Uterus (tissue), 3 donors: ENCODE measurements at regions not wholly inside any gene's neighbourhood (a gene's known extent, or its start where the extent isn't known, plus 50 kb on each side); places are given as distances from the start of the nearest gene placed in this dataset.

Experiments
- DNase-seq, 2 donors: peaks; one replicate each; pipeline ENCODE4 v3.0.0-alpha.2; 2019 to 2020
- H3K27ac ChIP-seq, 2 donors: fragments of 200-600 bp; sonication (generic); 1 replicate in 1 of 2; 2 replicates in 1 of 2; pipeline ENCODE4 v1.5.1; 2016 to 2018
- H3K27me3 ChIP-seq, 2 donors: fragments of 200-600 bp; sonication (generic); one replicate each; pipeline ENCODE4 v1.5.1; 2018 to 2019; ENCODE audit warnings: control low read depth in 1 of 2
- H3K36me3 ChIP-seq, 2 donors: fragments of 200-600 bp; sonication (generic); one replicate each; pipeline ENCODE4 v1.5.1; 2019; ENCODE audit warnings: control low read depth in 1 of 2
- H3K4me1 ChIP-seq, 2 donors: fragments of 200-600 bp; sonication (generic); one replicate each; pipeline ENCODE4 v1.5.1; 2018 to 2019; ENCODE audit warnings: control low read depth in 1 of 2
- H3K4me3 ChIP-seq, 2 donors: fragments of 200-600 bp; sonication (generic); 1 replicate in 1 of 2; 2 replicates in 1 of 2; pipeline ENCODE4 v1.5.1; 2018 to 2019; ENCODE audit warnings: mild to moderate bottlenecking in 1 of 2
- H3K9me3 ChIP-seq, 2 donors: fragments of 200-600 bp; sonication (generic); one replicate each; pipeline ENCODE4 v1.5.1; 2019; ENCODE audit warnings: control low read depth in 1 of 2
- POLR2A ChIP-seq, 2 donors: fragments of 450-650 bp; IDR thresholded peaks; one replicate each; pipeline ENCODE4 v1.6.1; 2016; ENCODE audit warnings: antibody characterized with exemption in 2 of 2, mild to moderate bottlenecking in 1 of 2, moderate library complexity in 1 of 2
- intact Hi-C: fragments of 100-400 bp; cut with DNase I; formaldehyde crosslinking; loops from one replicate; pipeline ENCODE4 v1.15.1; 2023; ENCODE audit warnings: low total_unique reads
- TF ChIP-seq, protein P1 (sequence below), 4 experiments: fragments of 200-600 bp in 2 of 4; fragments of 450-650 bp in 2 of 4; sonication (generic) in 2 of 4; IDR thresholded peaks; one replicate each; pipeline ENCODE4 v1.5.1; 2016 to 2019; ENCODE audit warnings: antibody characterized with exemption in 4 of 4, mild to moderate bottlenecking in 2 of 4, moderate library complexity in 1 of 4
- donor health status: DM: yes; HTN: yes; CAD: no.

DNA sequence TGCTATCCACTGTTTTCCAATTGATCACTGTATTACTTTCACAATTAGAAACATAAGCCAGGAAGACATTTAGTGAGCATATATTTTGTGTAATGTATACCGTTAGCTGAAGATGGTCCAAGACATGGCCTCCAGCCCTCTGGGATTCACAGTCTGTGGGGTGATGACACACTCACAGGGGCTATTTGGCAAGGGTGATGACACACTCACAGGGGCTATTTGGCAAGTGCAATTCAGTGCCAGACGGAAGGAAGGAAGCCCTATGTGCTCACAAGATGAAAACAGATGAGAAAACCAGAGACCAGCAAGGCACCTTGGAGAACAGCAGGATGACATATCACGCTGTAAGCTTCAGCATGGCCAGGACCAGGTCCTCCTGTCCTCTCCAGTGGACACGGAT is 183.7 kb downstream of the MBOAT1 start:
- DNase-seq = no peak
- no peaks in the 10 kb centered on the region for H3K36me3 ChIP-seq
- no peaks in the 10 kb centered on the region for H3K4me1 ChIP-seq
- no peaks in the 10 kb centered on the region for H3K27me3 ChIP-seq
- H3K4me3 ChIP-seq = no peak overlapping the region
- intact Hi-C loops = no loop called here
- TF ChIP-seq, protein P1, sequence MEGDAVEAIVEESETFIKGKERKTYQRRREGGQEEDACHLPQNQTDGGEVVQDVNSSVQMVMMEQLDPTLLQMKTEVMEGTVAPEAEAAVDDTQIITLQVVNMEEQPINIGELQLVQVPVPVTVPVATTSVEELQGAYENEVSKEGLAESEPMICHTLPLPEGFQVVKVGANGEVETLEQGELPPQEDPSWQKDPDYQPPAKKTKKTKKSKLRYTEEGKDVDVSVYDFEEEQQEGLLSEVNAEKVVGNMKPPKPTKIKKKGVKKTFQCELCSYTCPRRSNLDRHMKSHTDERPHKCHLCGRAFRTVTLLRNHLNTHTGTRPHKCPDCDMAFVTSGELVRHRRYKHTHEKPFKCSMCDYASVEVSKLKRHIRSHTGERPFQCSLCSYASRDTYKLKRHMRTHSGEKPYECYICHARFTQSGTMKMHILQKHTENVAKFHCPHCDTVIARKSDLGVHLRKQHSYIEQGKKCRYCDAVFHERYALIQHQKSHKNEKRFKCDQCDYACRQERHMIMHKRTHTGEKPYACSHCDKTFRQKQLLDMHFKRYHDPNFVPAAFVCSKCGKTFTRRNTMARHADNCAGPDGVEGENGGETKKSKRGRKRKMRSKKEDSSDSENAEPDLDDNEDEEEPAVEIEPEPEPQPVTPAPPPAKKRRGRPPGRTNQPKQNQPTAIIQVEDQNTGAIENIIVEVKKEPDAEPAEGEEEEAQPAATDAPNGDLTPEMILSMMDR (IDR thresholded peaks at IDR 0.05) = no peak
- TF ChIP-seq POLR2A (IDR thresholded peaks at IDR 0.05) = no peak
- H3K27ac ChIP-seq = no peak overlapping the region
- H3K9me3 ChIP-seq = no peaks in the 10 kb centered on the region

DNA sequence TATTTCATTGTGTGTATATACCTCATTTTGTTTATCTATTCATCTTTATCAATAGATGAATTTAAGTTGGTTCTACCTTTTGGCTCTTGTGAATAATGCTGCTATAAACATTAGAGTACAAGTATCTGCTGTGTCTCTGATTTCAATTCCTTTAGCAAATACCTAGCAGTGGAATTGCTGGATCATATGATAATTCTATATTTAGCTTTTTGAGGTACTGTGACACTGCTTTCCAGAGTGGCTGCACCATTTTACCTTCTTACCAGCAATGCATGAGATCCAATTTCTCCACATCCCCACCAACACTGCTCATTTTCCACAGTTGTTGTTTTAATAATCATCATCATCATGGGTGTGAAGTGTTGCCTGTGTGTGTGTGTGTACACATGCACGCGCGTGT is 182.3 kb downstream of the MBOAT1 start:
- no peaks in the 10 kb centered on the region for H3K4me1 ChIP-seq
- H3K9me3 ChIP-seq = no peaks in the 10 kb centered on the region
- no peak overlapping the region for H3K4me3 ChIP-seq
- no peaks in the 10 kb centered on the region for H3K36me3 ChIP-seq
- no peaks in the 10 kb centered on the region for H3K27me3 ChIP-seq
- TF ChIP-seq POLR2A (IDR thresholded peaks at IDR 0.05) = no peak
- TF ChIP-seq, protein P1 (IDR thresholded peaks at IDR 0.05) = no peak
- no peak for DNase-seq
- H3K27ac ChIP-seq = no peak overlapping the region
- intact Hi-C loops = no loop called here

DNA sequence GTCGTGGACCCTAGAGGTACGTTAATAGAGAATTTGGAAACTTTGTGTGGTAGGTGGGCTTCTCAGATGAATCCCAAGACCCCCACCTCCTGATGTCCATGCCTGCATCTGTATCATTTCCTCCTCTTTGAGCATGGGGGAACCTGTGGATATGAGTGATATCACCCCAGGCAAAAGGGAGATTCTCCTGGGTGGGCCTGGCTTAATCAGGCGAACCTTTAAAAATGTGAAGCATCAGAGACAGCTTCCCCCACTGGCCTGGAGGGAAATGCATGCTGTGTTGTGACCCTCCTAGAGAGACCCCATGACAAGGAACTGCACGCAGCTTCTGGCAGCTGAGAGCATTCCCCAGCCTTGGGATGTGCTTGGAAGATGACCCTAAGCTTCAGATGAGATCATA is 180.9 kb downstream of the MBOAT1 start:
- no peak for DNase-seq
- Histone ChIP-seq H3K36me3 (no peaks in the 10 kb centered on the region), H3K4me1 (no peaks in the 10 kb centered on the region), H3K9me3 (no peaks in the 10 kb centered on the region), H3K4me3 (no peak overlapping the region), H3K27ac (no peak overlapping the region), H3K27me3 (no peaks in the 10 kb centered on the region)
- intact Hi-C loops = no loop called here
- TF ChIP-seq, protein P1 (IDR thresholded peaks at IDR 0.05) = no peak
- no peak for TF ChIP-seq POLR2A (IDR thresholded peaks at IDR 0.05)

DNA sequence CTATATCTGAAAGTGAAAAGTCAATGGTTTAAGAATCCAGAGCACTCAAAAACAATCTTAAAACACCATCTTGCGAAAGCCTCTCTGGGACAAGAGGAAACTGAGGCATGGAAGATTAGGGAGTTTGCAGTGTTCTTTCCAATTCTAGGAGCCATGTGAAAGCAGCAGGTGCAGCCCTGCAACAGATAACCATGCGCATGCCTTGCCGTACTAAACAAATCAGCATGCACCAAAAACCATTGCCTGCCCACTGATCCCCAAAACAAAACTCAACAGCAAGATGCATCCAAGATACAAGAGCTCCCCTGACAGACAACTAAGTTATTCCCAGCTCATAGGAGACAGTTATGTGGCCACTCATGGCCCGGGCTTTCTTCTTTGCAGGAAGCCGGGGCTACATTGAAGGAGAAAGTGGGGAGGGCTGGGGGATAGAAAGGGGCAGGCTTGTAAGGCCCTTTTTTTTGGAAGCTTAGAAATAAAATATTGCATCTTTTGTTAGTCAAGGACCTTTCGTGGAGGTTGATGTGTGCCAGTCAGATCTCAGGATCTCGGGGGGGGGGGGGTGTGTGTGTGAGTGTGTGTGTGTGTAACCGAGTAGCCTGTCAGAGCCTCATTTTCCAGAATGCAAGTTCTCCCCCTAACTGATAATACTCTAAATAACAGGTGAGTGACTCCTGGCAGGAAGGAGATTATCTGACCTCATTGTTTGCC is 178.4 kb downstream of the MBOAT1 start:
- H3K27me3 ChIP-seq = no peaks in the 10 kb centered on the region
- intact Hi-C loops = no loop called here
- no peak overlapping the region for H3K4me3 ChIP-seq
- no peaks in the 10 kb centered on the region for H3K36me3 ChIP-seq
- no peak overlapping the region for H3K27ac ChIP-seq
- no peak for TF ChIP-seq POLR2A (IDR thresholded peaks at IDR 0.05)
- TF ChIP-seq, protein P1 (IDR thresholded peaks at IDR 0.05) = no peak
- no peak for DNase-seq
- no peaks in the 10 kb centered on the region for H3K4me1 ChIP-seq
- H3K9me3 ChIP-seq = no peaks in the 10 kb centered on the region

DNA sequence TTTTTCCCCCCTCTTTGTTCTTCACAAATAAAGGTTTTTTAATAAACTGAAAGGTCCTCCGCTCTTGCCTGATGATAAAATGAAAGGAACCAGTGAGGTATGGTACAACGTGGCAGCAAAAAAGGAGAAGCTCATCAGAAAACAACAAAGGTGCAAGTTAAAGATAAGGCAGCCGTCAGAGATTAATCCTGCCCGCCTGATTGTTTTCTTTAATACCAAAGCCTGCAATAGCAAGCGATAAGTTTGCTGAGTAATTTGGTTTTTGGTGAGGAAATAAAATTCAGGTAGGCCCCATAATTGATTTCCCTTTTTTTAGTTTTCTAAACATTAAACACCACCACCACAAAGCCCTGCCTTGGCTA is 177.9 kb downstream of the MBOAT1 start:
- H3K9me3 ChIP-seq = no peaks in the 10 kb centered on the region
- no peak overlapping the region for H3K27ac ChIP-seq
- H3K4me3 ChIP-seq = no peak overlapping the region
- intact Hi-C loops = no loop called here
- no peaks in the 10 kb centered on the region for H3K36me3 ChIP-seq
- no peaks in the 10 kb centered on the region for H3K27me3 ChIP-seq
- no peak for TF ChIP-seq POLR2A (IDR thresholded peaks at IDR 0.05)
- no peaks in the 10 kb centered on the region for H3K4me1 ChIP-seq
- DNase-seq = no peak
